ENCODE measurements at regions not wholly inside any gene's neighbourhood (a gene's known extent, or its start where the extent isn't known, plus 50 kb on each side); places are given as distances from the start of the nearest gene placed in this dataset.

DNA sequence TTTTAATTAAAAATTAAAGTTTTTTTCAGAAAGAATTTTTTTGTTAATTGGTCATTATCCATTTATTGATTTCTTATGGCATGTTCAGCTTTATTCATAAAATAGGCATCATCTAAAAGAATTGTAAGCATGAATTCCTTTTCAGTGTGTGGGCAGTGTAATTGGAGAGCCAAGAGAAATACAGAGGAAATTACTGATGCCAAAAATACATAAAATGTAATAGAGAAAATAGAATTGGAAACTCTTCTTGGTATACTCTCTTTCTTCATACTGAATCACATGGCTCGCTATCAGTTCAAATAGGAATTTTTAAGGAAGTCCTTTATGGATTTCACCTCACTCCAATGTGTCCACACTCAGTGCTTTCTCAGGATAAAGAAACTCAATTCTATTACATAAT lies 663.6 kb upstream of the NRXN1 start:
- TF ChIP-seq ZNF133 (tag by site-specific recombination; IDR thresholded peaks at IDR 0.05) (no peak), ZNF416 (tag by site-specific recombination; IDR thresholded peaks at IDR 0.05) (no peak), ZNF792 (tag by site-specific recombination; IDR thresholded peaks at IDR 0.05) (no peak), IKZF3 (tag by site-specific recombination; IDR thresholded peaks at IDR 0.05) (no peak), ZNF433 (tag by site-specific recombination; IDR thresholded peaks at IDR 0.05; ENCODE audit: low read depth) (no peak)
- TF ChIP-seq, protein P1, sequence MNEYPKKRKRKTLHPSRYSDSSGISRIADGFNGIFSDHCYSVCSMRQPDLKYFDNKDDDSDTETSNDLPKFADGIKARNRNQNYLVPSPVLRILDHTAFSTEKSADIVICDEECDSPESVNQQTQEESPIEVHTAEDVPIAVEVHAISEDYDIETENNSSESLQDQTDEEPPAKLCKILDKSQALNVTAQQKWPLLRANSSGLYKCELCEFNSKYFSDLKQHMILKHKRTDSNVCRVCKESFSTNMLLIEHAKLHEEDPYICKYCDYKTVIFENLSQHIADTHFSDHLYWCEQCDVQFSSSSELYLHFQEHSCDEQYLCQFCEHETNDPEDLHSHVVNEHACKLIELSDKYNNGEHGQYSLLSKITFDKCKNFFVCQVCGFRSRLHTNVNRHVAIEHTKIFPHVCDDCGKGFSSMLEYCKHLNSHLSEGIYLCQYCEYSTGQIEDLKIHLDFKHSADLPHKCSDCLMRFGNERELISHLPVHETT (tag by site-specific recombination; IDR thresholded peaks at IDR 0.05): no peak
- TF ChIP-seq, protein P2, sequence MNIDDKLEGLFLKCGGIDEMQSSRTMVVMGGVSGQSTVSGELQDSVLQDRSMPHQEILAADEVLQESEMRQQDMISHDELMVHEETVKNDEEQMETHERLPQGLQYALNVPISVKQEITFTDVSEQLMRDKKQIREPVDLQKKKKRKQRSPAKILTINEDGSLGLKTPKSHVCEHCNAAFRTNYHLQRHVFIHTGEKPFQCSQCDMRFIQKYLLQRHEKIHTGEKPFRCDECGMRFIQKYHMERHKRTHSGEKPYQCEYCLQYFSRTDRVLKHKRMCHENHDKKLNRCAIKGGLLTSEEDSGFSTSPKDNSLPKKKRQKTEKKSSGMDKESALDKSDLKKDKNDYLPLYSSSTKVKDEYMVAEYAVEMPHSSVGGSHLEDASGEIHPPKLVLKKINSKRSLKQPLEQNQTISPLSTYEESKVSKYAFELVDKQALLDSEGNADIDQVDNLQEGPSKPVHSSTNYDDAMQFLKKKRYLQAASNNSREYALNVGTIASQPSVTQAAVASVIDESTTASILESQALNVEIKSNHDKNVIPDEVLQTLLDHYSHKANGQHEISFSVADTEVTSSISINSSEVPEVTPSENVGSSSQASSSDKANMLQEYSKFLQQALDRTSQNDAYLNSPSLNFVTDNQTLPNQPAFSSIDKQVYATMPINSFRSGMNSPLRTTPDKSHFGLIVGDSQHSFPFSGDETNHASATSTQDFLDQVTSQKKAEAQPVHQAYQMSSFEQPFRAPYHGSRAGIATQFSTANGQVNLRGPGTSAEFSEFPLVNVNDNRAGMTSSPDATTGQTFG (tag by site-specific recombination; IDR thresholded peaks at IDR 0.05; ENCODE audit: borderline replicate concordance): no peak
- TF ChIP-seq, protein P3, sequence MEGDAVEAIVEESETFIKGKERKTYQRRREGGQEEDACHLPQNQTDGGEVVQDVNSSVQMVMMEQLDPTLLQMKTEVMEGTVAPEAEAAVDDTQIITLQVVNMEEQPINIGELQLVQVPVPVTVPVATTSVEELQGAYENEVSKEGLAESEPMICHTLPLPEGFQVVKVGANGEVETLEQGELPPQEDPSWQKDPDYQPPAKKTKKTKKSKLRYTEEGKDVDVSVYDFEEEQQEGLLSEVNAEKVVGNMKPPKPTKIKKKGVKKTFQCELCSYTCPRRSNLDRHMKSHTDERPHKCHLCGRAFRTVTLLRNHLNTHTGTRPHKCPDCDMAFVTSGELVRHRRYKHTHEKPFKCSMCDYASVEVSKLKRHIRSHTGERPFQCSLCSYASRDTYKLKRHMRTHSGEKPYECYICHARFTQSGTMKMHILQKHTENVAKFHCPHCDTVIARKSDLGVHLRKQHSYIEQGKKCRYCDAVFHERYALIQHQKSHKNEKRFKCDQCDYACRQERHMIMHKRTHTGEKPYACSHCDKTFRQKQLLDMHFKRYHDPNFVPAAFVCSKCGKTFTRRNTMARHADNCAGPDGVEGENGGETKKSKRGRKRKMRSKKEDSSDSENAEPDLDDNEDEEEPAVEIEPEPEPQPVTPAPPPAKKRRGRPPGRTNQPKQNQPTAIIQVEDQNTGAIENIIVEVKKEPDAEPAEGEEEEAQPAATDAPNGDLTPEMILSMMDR (tag by site-specific recombination; IDR thresholded peaks at IDR 0.05): no peak
